PC-3 (cell line): ENCODE measurements at regions not wholly inside any gene's neighbourhood (a gene's known extent, or its start where the extent isn't known, plus 50 kb on each side); places are given as distances from the start of the nearest gene placed in this dataset.

Experiments used
- EZH2 ChIP-seq: fragments of 300-600 bp; sonication (generic); IDR thresholded peaks from one replicate; pipeline ENCODE4 v1.6.1; 2017; ENCODE audit warnings: antibody characterized with exemption, mild to moderate bottlenecking, low read length; ENCODE audit not compliant: unreplicated experiment
- TF ChIP-seq, protein P1 (sequence below): fragments of 300-600 bp; sonication (generic); conservative IDR thresholded peaks from 2 replicates; pipeline ENCODE4 v1.5.1; 2017; ENCODE audit warnings: antibody characterized with exemption, low read depth, mild to moderate bottlenecking, low read length

DNA sequence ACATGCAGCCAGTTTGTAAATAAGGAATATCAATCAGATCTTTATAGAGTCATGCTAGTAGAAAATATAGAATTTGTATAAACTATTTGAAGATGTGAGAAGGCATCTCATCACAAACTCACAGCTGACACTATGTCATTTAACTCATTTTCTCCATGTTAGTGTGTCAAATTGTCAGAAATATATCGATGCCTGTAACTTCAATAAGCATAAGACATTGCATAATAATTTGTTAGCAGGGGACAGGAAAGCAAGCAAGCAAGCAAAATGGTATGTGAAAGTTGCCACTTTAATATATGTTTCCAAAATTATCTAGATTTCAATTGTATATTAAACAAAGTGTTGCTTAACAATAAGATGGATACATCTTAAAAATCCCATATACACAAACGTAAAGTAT lies 571.0 kb downstream of the ARL4A start:
- TF ChIP-seq, protein P1, sequence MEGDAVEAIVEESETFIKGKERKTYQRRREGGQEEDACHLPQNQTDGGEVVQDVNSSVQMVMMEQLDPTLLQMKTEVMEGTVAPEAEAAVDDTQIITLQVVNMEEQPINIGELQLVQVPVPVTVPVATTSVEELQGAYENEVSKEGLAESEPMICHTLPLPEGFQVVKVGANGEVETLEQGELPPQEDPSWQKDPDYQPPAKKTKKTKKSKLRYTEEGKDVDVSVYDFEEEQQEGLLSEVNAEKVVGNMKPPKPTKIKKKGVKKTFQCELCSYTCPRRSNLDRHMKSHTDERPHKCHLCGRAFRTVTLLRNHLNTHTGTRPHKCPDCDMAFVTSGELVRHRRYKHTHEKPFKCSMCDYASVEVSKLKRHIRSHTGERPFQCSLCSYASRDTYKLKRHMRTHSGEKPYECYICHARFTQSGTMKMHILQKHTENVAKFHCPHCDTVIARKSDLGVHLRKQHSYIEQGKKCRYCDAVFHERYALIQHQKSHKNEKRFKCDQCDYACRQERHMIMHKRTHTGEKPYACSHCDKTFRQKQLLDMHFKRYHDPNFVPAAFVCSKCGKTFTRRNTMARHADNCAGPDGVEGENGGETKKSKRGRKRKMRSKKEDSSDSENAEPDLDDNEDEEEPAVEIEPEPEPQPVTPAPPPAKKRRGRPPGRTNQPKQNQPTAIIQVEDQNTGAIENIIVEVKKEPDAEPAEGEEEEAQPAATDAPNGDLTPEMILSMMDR, result no peak
- no peak for TF ChIP-seq EZH2
